ENCODE measurements at regions not wholly inside any gene's neighbourhood (a gene's known extent, or its start where the extent isn't known, plus 50 kb on each side); places are given as distances from the start of the nearest gene placed in this dataset.

- no peak for TF ChIP-seq CTCF (IDR thresholded peaks at IDR 0.05)
- DNase-seq (ENCODE audit: low spot score) (no peak), ATAC-seq (ENCODE audit: low FRiP score) (no peak)
Observed at GRCh38 chr13:85616275-85616674, 182.9 kb downstream of the SLITRK6 start.

- no peak for TF ChIP-seq CTCF (IDR thresholded peaks at IDR 0.05)
- ATAC-seq (ENCODE audit: low FRiP score) (no peak), DNase-seq (ENCODE audit: low spot score) (no peak)
Observed at GRCh38 chr13:85615031-85615430, 184.2 kb downstream of the SLITRK6 start.

GRCh38 chr13:85610024-85610423 lies 189.2 kb downstream of the SLITRK6 start:
- ATAC-seq (ENCODE audit: low FRiP score), result no peak
- no peak for TF ChIP-seq CTCF (IDR thresholded peaks at IDR 0.05)
- DNase-seq (ENCODE audit: low spot score), result no peak

GRCh38 chr13:85608255-85608829 lies 190.9 kb downstream of the SLITRK6 start:
- no peak for DNase-seq (ENCODE audit: low spot score)
- no peak for ATAC-seq (ENCODE audit: low FRiP score)
- TF ChIP-seq CTCF (IDR thresholded peaks at IDR 0.05), result no peak

- ATAC-seq (ENCODE audit: low FRiP score), result no peak
- no peak for DNase-seq (ENCODE audit: low spot score)
- TF ChIP-seq CTCF (IDR thresholded peaks at IDR 0.05), result no peak
Observed at GRCh38 chr13:85603735-85604134, 195.5 kb downstream of the SLITRK6 start.

- no peak for TF ChIP-seq CTCF (IDR thresholded peaks at IDR 0.05)
- no peak for ATAC-seq (ENCODE audit: low FRiP score)
- DNase-seq (ENCODE audit: low spot score), result no peak
Observed at GRCh38 chr13:85601526-85601925, 197.7 kb downstream of the SLITRK6 start.

- DNase-seq (ENCODE audit: low spot score) (no peak), ATAC-seq (ENCODE audit: low FRiP score) (no peak)
- no peak for TF ChIP-seq CTCF (IDR thresholded peaks at IDR 0.05)
Observed at GRCh38 chr13:85597790-85598500, 201.3 kb downstream of the SLITRK6 start.

Data from omental fat pad (tissue), 3 donors.